H4 (cell line): ENCODE measurements at regions not wholly inside any gene's neighbourhood (a gene's known extent, or its start where the extent isn't known, plus 50 kb on each side); places are given as distances from the start of the nearest gene placed in this dataset.

Experiments used
- DNase-seq: peaks from one replicate; pipeline ENCODE4 v3.0.0-alpha.2; 2015; ENCODE audit warnings: low spot score

DNA sequence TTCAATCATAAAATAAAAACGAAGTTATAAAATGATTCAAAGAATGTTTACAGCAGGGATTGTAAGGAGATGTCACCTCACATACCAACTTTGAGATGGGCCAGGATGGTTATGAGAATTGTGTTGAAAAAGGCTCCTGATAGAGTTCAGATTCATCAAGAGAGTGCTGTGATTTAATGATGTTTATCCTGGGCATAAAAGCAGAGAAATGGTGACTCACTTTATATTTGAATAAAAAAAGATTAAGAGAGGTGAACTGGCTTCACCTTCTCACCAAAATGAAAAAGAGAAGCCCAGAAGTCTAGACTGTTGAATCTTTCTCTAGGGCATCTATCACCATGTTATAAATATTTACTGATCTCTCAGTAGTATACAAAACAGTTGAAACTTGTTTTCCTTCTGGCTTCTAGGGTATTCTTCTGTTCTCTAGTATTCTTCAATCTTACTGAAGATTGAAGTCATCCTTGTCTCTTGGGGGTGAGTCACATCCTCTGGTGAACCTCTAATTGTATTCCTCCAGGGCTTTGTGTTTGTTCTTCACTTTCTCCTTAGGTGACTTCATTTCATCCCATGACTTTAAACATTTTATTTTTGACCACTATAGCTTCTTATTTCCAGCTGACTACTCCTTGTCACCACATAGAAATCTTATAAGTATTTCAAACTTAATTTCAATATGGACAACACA, 1237.3 kb upstream of the C9orf72 start:
- DNase-seq, result peak; percentile 60

- DNase-seq, result no peak
Observed at GRCh38 chr9:28820741-28821140, 1247.5 kb upstream of the C9orf72 start.

DNA sequence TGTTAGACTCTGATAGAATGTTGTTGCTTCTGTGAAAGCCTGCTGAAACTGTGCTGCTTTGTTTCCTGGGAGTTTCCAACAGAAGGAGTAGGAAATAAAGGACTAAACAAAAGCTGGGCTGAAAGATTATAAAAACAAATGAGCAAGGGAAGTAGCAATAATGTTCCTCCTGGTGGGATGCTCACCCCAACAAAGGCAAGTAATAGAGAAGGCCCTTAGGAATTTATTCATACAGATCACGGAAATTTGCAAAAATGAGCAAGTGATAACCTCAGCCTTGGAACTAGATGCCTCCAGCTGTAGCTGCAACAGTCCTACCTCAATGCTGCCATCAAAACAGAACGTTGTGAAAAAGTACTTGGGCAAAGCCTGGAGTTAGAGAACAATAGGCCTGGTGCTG, 1248.0 kb upstream of the C9orf72 start:
- no peak for DNase-seq

DNA sequence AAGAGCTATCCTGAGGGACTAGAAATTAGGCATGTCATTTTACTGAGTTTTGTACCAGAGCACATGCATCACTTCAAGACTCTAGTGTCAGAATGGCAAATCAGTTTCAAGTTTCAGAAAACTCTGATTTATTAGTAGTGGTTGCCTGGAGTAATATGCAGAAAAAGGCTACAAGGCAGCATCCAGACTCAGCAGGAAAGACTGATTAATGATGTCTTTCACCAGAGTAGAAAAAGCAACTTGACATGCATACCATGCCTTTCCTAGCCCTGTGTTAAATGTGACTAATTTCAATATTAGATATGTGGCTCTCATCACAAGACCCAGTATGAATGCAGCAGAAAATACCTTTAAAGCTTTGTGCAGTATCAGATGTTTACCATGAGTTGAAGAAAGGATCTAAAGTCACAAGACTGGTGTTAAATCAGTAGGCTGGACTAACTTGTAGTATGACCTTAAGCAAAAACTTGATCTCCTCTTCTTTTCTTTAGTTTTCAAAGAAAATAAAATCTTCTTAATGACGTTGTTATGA, 1251.2 kb upstream of the C9orf72 start:
- no peak for DNase-seq

DNA sequence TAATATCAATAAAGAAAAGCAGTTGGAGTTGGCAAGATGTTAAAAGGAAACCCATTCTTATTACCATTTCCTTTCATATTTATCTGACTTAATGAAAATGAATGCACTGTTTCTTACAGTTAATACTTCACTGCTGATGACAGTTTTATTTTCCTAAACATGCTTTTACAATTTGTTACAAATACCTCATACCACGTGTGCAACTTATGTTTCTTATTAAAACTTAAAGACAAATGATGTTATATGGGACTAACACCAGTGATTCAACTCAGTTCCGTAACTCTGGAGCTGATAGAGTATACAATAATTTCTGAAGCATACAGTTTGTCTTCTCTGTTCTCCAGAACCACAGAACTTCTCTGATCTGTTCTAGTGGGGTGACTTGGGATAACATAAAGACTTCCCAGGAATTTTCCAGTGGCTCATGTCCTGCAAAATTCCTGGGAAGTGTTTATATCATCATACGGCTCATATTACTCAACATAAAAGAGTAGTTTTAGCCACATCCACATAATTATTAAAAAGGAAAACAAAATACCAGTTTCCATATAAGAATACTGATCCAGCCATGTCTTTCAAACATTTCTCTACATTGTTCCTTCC, 1259.0 kb upstream of the C9orf72 start:
- DNase-seq, result no peak

DNA sequence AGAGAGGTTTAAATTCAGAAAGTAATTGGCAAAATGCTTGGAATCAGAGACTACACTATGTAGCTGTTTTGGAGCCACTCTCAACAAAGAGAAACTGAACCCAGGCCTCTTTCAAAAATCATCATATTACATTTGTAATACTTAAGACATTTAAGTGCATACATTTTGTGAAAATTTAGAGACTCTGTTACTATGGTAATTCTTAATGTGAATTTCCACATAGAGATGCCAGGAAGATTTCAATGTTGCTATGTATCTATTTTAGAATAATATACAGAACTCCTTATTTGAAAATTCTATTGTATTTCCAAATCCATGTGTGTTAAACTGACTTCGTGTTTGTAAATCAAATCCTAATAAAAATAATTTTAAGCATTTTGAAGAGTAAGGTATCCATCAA, 1260.9 kb upstream of the C9orf72 start:
- no peak for DNase-seq

DNA sequence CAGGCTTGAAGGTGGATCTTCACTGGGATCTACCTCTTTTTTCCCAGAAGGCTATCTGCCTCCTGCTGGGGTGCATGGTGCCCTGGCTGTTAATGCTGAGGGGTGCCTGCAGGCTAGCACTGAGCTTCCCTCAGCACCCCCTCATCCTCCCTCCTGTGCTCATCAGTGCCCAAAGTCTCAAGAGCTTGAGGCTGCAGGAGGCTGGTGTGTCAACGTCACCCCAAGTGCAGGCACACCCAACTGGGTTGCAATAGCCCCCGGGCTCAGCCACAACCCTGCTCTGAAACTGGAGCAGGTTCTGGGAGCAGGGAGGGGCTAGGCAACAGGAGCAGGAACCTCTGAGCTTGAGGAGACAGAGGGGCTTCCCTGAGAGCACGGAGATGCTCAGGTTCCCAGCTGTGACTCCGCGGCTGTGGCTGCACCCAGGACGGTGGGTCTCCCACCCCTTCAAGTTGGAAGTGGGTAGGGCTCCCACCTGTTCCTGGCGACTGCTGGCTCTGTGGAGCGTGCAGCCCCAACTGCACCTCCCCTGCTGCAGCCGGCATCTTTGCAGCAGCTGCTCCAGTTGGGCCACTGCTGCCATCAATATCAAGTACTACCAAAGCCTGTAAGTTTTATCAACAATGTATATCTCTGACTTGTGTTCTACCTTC, 1266.6 kb upstream of the C9orf72 start:
- no peak for DNase-seq

- no peak for DNase-seq
Observed at GRCh38 chr9:28841775-28842174, 1268.5 kb upstream of the C9orf72 start.

- no peak for DNase-seq
Observed at GRCh38 chr9:28847331-28847730, 1274.0 kb upstream of the C9orf72 start.

- no peak for DNase-seq
Observed at GRCh38 chr9:28848671-28849070, 1275.4 kb upstream of the C9orf72 start.

GRCh38 chr9:28853477-28853876, 1280.2 kb upstream of the C9orf72 start:
- no peak for DNase-seq

DNA sequence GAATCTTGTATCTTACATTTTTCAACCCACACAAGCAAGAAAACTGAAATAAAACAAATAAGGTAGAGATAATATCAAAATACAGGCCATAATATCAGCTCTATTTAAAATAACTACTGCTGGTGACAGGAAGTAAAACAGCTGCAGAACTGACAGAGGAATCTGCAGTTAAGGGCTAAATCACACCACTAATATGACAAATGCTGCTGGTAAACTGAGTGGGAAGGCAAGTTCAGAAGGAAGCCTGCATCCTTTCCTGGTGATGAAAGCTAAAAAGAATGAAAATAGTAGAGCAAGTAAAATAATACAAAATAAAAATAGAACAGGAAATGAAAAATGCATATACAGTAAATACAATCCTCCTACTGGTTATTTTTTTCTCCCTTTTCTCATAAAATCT, 1293.7 kb upstream of the C9orf72 start:
- no peak for DNase-seq

GRCh38 chr9:28868228-28868990, 1295.1 kb upstream of the C9orf72 start:
- no peak for DNase-seq

DNA sequence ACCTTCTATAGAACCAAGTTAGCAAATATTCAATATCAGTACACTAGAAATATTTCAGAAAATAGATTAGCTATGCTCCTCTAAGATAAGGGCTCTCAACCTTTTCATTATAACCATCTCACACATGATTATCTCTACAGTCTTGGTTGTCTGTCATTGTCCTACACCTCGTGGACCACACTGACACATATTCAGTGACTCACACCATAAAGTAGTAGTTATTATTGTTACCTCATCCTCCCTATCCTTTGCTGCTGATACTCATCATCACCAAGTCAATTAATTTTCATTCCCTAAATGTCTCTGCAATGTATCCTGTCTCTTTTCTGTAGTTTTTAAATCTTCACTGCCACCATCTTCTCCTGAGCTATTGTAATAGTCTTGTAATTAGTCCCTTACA, 1309.2 kb upstream of the C9orf72 start:
- DNase-seq, result no peak

DNA sequence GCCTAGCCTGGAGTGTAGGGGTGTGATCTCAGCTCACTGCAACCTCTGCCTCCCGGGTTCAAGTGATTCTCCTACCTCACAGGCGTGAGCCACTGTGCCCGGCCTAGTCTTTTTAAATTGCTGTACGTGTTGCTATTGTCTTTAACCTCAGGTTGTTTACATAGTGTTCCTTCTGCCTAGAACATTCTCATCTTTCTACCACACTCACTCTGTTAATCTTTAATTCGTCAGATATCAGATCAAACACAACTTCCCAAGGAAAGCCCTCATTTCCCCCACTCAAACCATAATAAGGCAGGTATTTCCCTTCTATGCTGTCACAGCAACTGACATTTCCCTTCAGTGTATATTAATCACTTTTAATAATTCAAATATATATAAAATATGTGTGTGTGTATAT, 1310.0 kb upstream of the C9orf72 start:
- no peak for DNase-seq

GRCh38 chr9:28887188-28887884, 1314.1 kb upstream of the C9orf72 start:
- DNase-seq, result no peak

GRCh38 chr9:28888806-28889205, 1315.5 kb upstream of the C9orf72 start:
- DNase-seq, result no peak

- no peak for DNase-seq
Observed at GRCh38 chr9:28892538-28892937, 1319.3 kb upstream of the C9orf72 start.

- DNase-seq, result no peak
Observed at GRCh38 chr9:28899267-28899666, 1326.0 kb upstream of the C9orf72 start.

DNA sequence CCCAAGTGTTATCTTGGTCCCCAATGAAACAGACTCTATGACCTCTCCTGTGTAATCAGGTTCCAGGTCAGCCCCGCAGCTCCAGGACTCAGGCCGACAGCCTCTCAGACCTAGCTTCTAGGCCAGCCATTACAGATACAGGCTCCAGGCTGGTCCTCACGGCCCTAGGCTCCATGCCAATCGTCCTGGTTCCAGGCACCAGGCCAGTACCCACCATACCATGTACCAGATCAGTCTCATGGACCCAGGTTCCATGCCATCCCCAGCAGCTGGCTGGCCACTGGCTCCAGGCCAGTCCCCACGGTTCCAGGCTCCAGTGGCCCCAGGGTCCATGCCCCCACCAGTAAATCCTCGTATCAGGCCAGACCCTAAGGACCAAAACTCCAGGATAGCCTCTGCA, 1326.6 kb upstream of the C9orf72 start:
- no peak for DNase-seq

GRCh38 chr9:28900406-28900805, 1327.1 kb upstream of the C9orf72 start:
- no peak for DNase-seq

DNA sequence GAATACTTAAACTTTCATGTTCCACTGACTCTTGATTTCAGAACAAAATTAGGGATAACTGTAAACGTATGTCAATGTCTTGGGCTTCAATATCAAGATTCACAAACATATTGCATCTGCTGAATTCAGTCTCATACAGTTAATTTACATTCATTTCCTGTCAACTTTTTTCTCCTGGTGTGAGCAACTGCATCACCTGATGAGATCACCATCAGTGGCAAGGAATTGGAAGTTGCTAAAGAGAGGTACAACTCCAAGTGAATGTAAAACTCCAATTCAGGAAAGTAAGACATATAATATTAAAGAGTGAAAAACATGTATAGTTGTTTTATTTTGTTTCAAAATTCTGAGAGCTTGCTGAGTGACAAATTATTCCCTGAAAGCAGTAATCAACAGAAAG, 1336.2 kb upstream of the C9orf72 start:
- no peak for DNase-seq
